ENCODE measurements at regions not wholly inside any gene's neighbourhood (a gene's known extent, or its start where the extent isn't known, plus 50 kb on each side); places are given as distances from the start of the nearest gene placed in this dataset.

DNA sequence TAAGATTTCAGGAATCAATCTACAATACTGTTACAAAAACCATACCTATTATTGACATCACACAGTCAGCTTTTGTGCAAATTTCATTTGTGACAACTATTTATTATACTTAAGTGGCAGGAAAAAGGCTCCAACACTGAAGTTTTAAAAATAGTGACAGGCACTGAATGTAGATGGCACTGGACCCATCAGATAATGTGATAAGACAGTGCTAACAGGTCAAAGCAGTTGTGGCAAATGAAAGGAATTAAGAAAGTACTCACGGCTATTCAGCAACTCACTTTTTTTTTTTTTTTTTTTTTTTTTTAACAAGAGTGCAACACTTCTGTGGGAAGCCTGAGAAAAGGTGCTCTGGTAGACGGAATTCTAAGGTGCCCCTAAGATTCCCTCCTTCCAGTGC lies 115.0 kb upstream of the MEF2C start:
- H3K4me3 ChIP-seq (ENCODE audit: low read depth, low read length), result no peak overlapping the region
- DNase-seq (ENCODE audit: low read depth), result no peak

- no peak for DNase-seq (ENCODE audit: low read depth)
- H3K4me3 ChIP-seq (ENCODE audit: low read depth, low read length), result no peak overlapping the region
These were observed 101.1 kb upstream of the MEF2C start for GRCh38 chr5:88984040-88984439.

GRCh38 chr5:88979726-88980125 lies 96.7 kb upstream of the MEF2C start:
- H3K4me3 ChIP-seq (ENCODE audit: low read depth, low read length), result no peak overlapping the region
- no peak for DNase-seq (ENCODE audit: low read depth)

GRCh38 chr5:88979244-88979643 lies 96.3 kb upstream of the MEF2C start:
- peak; percentile 29 for DNase-seq (ENCODE audit: low read depth)
- no peak overlapping the region for H3K4me3 ChIP-seq (ENCODE audit: low read depth, low read length)

DNA sequence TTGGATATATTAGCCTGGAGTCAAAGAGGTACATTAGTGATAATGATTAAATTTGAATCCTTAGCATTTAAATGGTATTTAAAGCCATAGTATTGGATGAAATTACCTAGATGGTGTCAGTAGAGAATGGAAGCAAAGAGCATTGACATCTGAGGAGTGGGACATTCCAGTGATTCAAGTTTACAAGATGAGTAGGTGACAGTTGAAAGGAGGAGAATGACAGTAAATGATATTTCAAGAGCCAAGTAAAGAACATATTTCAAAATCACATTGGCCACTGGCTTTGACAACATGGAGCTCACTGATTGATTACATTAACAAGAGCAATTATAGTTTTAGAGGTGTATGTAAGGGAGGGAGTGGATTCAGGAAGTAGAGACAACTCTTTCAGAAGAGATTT lies 93.9 kb upstream of the MEF2C start:
- H3K4me3 ChIP-seq (ENCODE audit: low read depth, low read length), result no peak overlapping the region
- DNase-seq (ENCODE audit: low read depth), result no peak

GRCh38 chr5:88967633-88968585 lies 84.9 kb upstream of the MEF2C start:
- no peak for DNase-seq (ENCODE audit: low read depth)
- no peak overlapping the region for H3K4me3 ChIP-seq (ENCODE audit: low read depth, low read length)

GRCh38 chr5:88964831-88965230 lies 81.8 kb upstream of the MEF2C start:
- H3K4me3 ChIP-seq (ENCODE audit: low read depth, low read length), result no peak overlapping the region
- DNase-seq (ENCODE audit: low read depth), result no peak

DNA sequence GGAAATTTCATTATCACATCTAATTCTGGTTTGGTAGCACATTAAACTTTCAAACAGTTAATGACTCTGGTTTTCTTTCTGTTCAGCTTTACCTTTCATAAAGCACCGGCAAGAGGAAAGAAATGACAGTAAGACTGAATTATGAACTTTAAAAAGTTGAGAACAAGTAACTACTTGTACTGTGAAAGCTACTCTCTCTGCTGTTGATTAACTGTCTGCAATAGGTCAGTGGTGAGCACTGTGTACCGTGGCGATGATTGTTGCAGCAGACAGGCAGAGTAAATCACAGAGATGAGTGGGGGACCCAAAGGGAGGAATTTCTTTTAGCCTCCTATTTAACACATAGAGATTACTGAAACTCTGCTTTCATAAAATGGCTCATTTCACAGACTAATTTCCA lies 74.0 kb upstream of the MEF2C start:
- no peak overlapping the region for H3K4me3 ChIP-seq (ENCODE audit: low read depth, low read length)
- no peak for DNase-seq (ENCODE audit: low read depth)

GRCh38 chr5:88956416-88956815 lies 73.4 kb upstream of the MEF2C start:
- H3K4me3 ChIP-seq (ENCODE audit: low read depth, low read length), result no peak overlapping the region
- DNase-seq (ENCODE audit: low read depth), result no peak

DNA sequence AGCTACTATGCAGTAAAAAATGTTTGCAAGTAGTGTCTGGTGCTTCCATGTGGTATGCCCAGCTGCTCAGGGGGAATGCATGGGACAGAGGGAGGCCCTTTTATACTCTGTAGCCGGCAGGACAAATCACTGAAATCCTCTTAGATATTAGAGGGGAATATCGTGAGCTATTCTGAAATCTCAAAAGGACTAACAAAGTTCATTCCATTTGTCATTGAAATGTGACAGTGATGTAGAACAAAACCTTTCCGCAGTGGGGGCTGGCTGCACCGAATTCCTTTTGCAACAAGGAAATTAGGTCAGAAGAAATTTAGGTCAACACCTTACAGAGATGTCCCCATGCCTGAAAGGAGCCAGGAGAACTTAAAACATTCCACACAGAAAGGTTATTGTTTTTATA lies 72.4 kb upstream of the MEF2C start:
- DNase-seq (ENCODE audit: low read depth), result no peak
- no peak overlapping the region for H3K4me3 ChIP-seq (ENCODE audit: low read depth, low read length)

DNA sequence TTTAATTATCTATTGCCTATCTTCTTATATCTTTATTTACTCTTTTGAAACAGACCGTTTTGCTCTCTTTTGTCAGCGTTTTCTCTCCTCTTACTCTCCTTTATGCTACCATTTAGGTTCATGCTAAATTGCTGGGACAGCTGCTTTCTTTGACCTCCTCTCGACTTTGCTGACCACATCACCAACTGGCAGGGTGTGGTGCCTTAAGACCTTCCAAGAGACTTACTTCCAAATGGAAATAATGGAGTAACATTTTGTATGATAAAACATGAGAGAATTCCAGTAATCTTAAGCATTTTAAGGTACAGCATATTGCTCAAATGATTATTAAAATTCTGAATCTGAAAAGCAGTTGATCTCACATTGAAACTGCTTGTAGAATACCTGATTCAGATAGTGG lies 71.5 kb upstream of the MEF2C start:
- no peak overlapping the region for H3K4me3 ChIP-seq (ENCODE audit: low read depth, low read length)
- no peak for DNase-seq (ENCODE audit: low read depth)

- H3K4me3 ChIP-seq (ENCODE audit: low read depth, low read length), result no peak overlapping the region
- DNase-seq (ENCODE audit: low read depth), result no peak
These were observed 70.1 kb upstream of the MEF2C start for GRCh38 chr5:88952996-88953643.

GRCh38 chr5:88952344-88952743 lies 69.4 kb upstream of the MEF2C start:
- DNase-seq (ENCODE audit: low read depth), result no peak
- H3K4me3 ChIP-seq (ENCODE audit: low read depth, low read length), result no peak overlapping the region

DNA sequence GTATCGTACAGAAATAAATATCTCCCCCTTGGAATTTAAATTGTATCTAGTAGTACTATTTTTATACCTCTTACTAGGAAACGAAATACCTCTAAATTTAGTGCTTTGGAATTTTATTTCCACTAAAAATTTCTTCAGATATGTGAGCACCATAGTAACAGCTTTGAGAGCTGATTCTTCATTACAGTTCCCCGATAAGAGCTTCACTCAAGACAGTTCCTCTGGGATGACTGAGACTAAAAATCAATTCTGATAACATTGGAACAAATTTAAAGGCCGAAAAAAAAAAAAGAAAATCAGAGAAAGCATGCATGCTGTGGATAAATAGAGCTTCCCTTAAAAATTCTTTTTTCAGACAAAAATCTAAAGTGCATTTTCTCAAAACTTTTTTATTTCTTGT lies 68.5 kb upstream of the MEF2C start:
- DNase-seq (ENCODE audit: low read depth), result no peak
- no peak overlapping the region for H3K4me3 ChIP-seq (ENCODE audit: low read depth, low read length)

DNA sequence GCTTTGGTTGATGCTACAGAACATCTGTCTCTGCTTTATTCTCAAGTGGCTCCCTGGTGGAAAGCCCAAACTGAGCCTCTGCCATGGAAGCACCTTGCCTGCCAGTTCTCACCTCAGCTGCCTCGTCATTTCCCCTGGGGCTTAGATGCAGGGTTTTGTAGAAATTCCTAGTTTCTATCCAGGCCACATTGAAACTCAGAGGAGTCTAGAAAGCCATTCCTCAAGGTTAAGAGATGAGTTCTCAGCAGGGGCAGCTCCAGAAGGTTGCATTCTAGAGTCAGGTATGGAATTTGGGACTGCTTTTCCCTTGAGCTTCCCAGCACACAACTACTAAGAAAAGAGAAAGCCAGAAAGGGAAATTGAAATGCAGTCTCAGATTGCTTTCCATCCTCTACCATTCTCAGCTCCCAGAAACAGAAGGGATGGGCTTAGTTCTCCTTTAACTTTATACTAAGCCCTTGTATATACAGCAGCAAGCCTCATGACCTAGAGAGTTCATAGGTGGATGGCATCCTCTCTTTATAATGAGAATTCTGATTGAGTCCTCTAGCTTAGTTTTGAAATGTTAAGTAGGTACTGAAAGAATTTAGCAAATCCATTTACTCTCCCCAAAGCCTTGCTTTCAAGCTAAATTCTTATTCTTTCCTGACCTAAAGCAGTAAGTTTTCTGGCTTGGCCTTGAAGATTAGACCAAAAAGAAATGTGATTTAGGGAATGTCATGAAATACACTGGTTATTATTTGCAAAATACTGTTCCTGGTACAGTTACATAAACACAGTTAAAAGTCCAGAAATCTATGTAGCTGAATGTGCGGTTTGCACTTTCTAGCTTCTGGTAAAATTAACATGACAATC lies 66.0 kb upstream of the MEF2C start:
- no peak for DNase-seq (ENCODE audit: low read depth)

DNA sequence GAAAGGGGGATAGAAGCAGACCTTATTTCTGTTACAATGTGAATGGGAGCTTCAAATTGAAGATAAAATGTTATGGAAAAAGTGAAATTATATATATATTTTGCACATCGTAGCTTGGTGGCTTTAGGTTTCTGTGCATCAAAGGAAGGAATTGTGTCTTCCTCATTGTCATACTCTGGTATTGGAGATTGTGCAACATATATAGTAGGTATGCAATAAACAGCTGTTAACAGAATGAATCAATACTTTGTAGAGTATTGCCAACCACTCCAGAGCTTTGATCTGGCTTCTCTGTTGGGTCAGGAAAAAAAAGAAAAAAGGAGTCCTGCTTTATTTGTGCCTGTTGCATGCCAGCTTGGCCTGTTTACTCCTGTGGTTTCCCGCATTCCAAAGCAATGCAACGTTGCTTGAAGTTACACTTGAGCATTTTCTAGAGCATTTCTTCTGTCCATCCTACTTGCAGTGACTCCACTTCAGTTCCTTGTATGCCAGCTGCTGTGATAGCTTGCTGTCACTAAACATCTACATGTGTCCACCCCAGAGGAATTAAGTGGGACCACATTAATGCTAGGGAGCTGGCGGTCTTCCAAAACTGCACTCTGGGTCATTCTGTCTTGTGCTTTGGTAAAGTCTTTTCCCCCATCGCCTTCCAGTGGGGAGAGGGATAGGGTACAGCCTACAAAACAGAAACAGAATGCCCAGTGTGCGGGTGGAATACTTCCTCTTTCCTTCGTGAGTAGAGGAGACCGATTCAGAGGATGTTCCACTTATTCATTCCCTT lies 62.0 kb upstream of the MEF2C start:
- DNase-seq (ENCODE audit: low read depth), result no peak
- H3K4me3 ChIP-seq (ENCODE audit: low read depth, low read length), result no peak overlapping the region

More for the DNA sequence above, 66.0 kb upstream of the MEF2C start:
- H3K4me3 ChIP-seq (ENCODE audit: low read depth, low read length), result no peak overlapping the region

GRCh38 chr5:88941581-88941980 lies 58.6 kb upstream of the MEF2C start:
- DNase-seq (ENCODE audit: low read depth), result no peak
- H3K4me3 ChIP-seq (ENCODE audit: low read depth, low read length), result no peak overlapping the region

DNA sequence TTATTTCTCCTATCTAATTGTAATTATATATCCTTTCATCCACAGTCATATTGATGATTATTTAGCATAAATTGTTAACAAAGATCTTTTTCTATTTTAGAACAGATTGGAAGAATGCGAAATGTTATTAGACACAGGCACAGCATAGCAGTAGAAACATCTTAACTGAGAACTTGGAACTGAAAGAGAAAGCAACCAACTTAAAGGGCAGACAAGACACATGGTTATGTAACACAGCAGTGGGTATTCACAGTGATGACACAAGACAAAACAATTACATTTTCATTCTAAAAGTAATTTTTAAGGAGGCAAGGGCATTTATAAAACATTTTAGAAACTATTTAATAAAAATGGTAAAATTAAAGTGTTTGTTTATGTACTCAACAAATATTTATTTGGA lies 57.7 kb upstream of the MEF2C start:
- DNase-seq (ENCODE audit: low read depth), result no peak

GRCh38 chr5:88939300-88939699 lies 56.3 kb upstream of the MEF2C start:
- DNase-seq (ENCODE audit: low read depth), result no peak
- H3K4me3 ChIP-seq (ENCODE audit: low read depth, low read length), result no peak overlapping the region

More for the DNA sequence above, 57.7 kb upstream of the MEF2C start:
- no peak overlapping the region for H3K4me3 ChIP-seq (ENCODE audit: low read depth, low read length)
